Body of pancreas (tissue), 4 donors: ENCODE measurements at regions not wholly inside any gene's neighbourhood (a gene's known extent, or its start where the extent isn't known, plus 50 kb on each side); places are given as distances from the start of the nearest gene placed in this dataset.

Source experiments
- ATAC-seq: fragments of 150-250 bp; one replicate; pipeline ENCODE4 v1.9.1; 2016
- DNase-seq, 4 donors: peaks; one replicate each; pipeline ENCODE4 v3.0.0-alpha.2; 2019
- H3K27ac ChIP-seq, 4 donors: fragments of 200-600 bp; sonication (generic); 1 replicate in 3 of 4; 2 replicates in 1 of 4; pipeline versions ENCODE4 v1.5.1 to v1.6.1; 2016 to 2019; ENCODE audit warnings: mild to moderate bottlenecking in 1 of 4, mixed read lengths in 1 of 4, moderate library complexity in 1 of 4
- H3K27me3 ChIP-seq, 2 donors: fragments of 200-600 bp; sonication (generic); one replicate each; pipeline ENCODE4 v1.6.0; 2016; ENCODE audit warnings: mild to moderate bottlenecking in 1 of 2
- H3K36me3 ChIP-seq, 2 donors: fragments of 200-600 bp; sonication (generic); replicated peaks in 1 of 2; 2 replicates each; pipeline ENCODE4 v1.5.1; 2016; ENCODE audit warnings: low read depth in 2 of 2; ENCODE audit not compliant: insufficient read depth in 1 of 2
- H3K4me1 ChIP-seq: fragments of 200-600 bp; sonication (generic); one replicate; pipeline ENCODE4 v1.6.0; 2016
- H3K4me3 ChIP-seq, 2 donors: fragments of 200-600 bp; sonication (generic); 1 replicate in 1 of 2; 2 replicates in 1 of 2; pipeline ENCODE4 v1.5.1; 2016 to 2019
- H3K9me3 ChIP-seq, 3 donors: fragments of 200-600 bp; sonication (generic); 1 replicate in 2 of 3; 2 replicates in 1 of 3; pipeline ENCODE4 v1.5.1; 2016
- CTCF ChIP-seq, 7 experiments: fragments of 450-650 bp in 4 of 7; fragments of 200-600 bp in 3 of 7; sonication (generic) in 3 of 7; IDR thresholded peaks; one replicate each; pipeline ENCODE4 v1.5.1; 2016 to 2019; ENCODE audit warnings: antibody characterized with exemption in 7 of 7
- POLR2A ChIP-seq, 3 donors: fragments of 450-650 bp; IDR thresholded peaks; one replicate each; pipeline ENCODE4 v1.6.1; 2016; ENCODE audit warnings: antibody characterized with exemption in 3 of 3, mild to moderate bottlenecking in 2 of 3
- WGBS, 2 donors: methylation state at CpG; one replicate each; pipeline ENCODE4 v1.1.5; 2017; 5-methylcytosine and 5-hydroxymethylcytosine counted together
- intact Hi-C: fragments of 100-400 bp; cut with DNase I; formaldehyde crosslinking; loops from one replicate; pipeline ENCODE4 v1.15.1; 2023

GRCh38 chr6:130314271-130314670 lies 51.5 kb upstream of the TMEM200A start:
- Histone ChIP-seq H3K27ac (no peak overlapping the region), H3K36me3 (no peaks in the 10 kb centered on the region), H3K4me3 (no peak overlapping the region), H3K9me3 (no peaks in the 10 kb centered on the region), H3K27me3 (no peaks in the 10 kb centered on the region), H3K4me1 (no peaks in the 10 kb centered on the region)
- TF ChIP-seq POLR2A (IDR thresholded peaks at IDR 0.05) (no peak), CTCF (IDR thresholded peaks at IDR 0.05) (no peak)
- intact Hi-C loops: no loop called here
- ATAC-seq: no peak
- DNase-seq: no peak
- WGBS, 2 donors: 56 to 65% methylated on average over 1 of the region's 1 CpG

- intact Hi-C loops: no loop called here
- ATAC-seq (no peak), DNase-seq (no peak)
- Histone ChIP-seq H3K9me3 (no peaks in the 10 kb centered on the region), H3K27ac (no peak overlapping the region), H3K36me3 (no peaks in the 10 kb centered on the region), H3K4me1 (no peaks in the 10 kb centered on the region), H3K27me3 (no peaks in the 10 kb centered on the region), H3K4me3 (no peak overlapping the region)
- no peak for TF ChIP-seq POLR2A (IDR thresholded peaks at IDR 0.05)
- no peak for TF ChIP-seq CTCF (IDR thresholded peaks at IDR 0.05)
- WGBS, 2 donors: 51 to 72% methylated on average over 2 to 4 of the region's 4 CpGs
Observed at GRCh38 chr6:130313206-130313605, 52.6 kb upstream of the TMEM200A start.

GRCh38 chr6:130309028-130309427 lies 56.8 kb upstream of the TMEM200A start:
- no peak overlapping the region for H3K27ac ChIP-seq
- H3K4me3 ChIP-seq: no peak overlapping the region
- H3K9me3 ChIP-seq: no peaks in the 10 kb centered on the region
- no peaks in the 10 kb centered on the region for H3K4me1 ChIP-seq
- H3K27me3 ChIP-seq: no peaks in the 10 kb centered on the region
- H3K36me3 ChIP-seq: no peaks in the 10 kb centered on the region
- no peak for TF ChIP-seq POLR2A (IDR thresholded peaks at IDR 0.05)
- no peak for TF ChIP-seq CTCF (IDR thresholded peaks at IDR 0.05)
- ATAC-seq: no peak
- no peak for DNase-seq
- intact Hi-C loops: no loop called here

- Histone ChIP-seq H3K27me3 (no peaks in the 10 kb centered on the region), H3K4me3 (no peak overlapping the region), H3K9me3 (no peaks in the 10 kb centered on the region), H3K27ac (no peak overlapping the region), H3K36me3 (no peaks in the 10 kb centered on the region), H3K4me1 (no peaks in the 10 kb centered on the region)
- intact Hi-C loops: no loop called here
- DNase-seq: no peak
- 8 to 16% methylated on average over 1 of the region's 1 CpG for WGBS, 2 donors
- no peak for TF ChIP-seq CTCF (IDR thresholded peaks at IDR 0.05)
- no peak for TF ChIP-seq POLR2A (IDR thresholded peaks at IDR 0.05)
- ATAC-seq: no peak
Observed at GRCh38 chr6:130307752-130308361, 58.0 kb upstream of the TMEM200A start.

GRCh38 chr6:130306377-130306776 lies 59.4 kb upstream of the TMEM200A start:
- Histone ChIP-seq H3K4me1 (no peaks in the 10 kb centered on the region), H3K36me3 (no peaks in the 10 kb centered on the region), H3K27me3 (no peaks in the 10 kb centered on the region), H3K4me3 (no peak overlapping the region), H3K27ac (no peak overlapping the region), H3K9me3 (no peaks in the 10 kb centered on the region)
- DNase-seq (no peak), ATAC-seq (no peak)
- 25 to 55% methylated on average over 2 of the region's 2 CpGs for WGBS, 2 donors
- intact Hi-C loops: no loop called here
- no peak for TF ChIP-seq CTCF (IDR thresholded peaks at IDR 0.05)
- TF ChIP-seq POLR2A (IDR thresholded peaks at IDR 0.05): no peak
